ENCODE measurements at regions not wholly inside any gene's neighbourhood (a gene's known extent, or its start where the extent isn't known, plus 50 kb on each side); places are given as distances from the start of the nearest gene placed in this dataset.
"Not testable (repeated sequence)": the region's sequence is repeated elsewhere in the genome, so short reads cannot be mapped to it uniquely, and the experiment has no call there.

DNA sequence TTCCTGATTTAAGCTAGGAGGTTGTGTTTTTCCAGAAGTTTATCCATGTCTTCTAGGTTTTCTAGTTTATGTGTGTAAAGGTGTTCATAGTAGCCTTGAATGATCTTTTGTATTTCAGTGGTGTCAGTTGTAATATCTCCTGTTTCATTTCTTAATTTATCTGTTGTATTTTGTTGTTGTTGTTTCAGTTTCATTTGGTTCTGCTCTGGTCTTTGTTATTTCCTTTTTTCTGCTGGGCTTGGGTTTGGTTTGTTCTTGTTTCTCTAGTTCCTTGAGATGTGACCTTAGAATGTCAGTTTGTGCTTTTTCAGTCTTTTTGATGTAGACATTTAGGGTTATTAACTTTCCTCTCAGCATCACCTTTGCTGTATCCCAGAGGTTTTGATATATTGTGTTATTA, 62.8 kb downstream of the SCP2D1 start:
- DNase-seq: not testable (repeated sequence)

DNA sequence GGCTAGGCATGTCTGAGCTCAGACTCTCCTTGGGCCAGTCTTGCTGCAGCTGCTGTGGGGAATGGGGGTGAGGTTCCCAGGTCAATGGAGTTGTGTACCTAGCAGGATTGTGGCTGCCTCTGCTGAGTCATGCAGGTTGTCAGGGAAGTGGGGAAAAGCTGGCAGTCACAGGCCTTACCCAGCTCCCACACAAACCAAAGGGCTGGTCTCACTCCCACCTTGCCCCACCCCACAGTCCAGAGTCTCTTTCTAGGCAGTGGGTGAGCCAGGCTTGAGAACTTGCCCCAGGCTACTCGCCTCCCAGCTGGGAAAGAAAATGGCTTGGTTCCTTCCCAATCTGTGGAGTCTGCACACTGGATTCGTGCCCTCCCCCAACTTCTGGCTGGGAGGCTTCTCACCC, 65.7 kb downstream of the SCP2D1 start:
- no peak for DNase-seq

DNA sequence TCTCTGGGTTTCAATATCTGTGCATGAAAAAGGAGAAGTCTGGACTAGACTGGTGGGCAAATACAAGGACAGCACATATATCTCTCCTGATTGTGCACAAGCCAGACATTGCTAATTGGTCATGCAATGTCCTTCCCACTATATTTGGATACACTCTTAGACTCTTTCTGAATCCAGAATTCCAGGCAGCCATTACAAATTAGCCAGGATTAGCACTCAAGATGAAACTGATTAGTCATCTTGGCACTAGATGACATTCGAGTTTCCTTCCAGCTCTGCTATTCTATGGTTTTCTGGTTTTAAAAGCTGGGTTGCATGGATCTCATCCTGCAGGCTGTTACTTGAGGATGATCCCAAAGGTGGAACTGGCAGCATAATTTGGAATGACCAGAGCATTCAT, 73.2 kb downstream of the SCP2D1 start:
- DNase-seq: no peak

DNA sequence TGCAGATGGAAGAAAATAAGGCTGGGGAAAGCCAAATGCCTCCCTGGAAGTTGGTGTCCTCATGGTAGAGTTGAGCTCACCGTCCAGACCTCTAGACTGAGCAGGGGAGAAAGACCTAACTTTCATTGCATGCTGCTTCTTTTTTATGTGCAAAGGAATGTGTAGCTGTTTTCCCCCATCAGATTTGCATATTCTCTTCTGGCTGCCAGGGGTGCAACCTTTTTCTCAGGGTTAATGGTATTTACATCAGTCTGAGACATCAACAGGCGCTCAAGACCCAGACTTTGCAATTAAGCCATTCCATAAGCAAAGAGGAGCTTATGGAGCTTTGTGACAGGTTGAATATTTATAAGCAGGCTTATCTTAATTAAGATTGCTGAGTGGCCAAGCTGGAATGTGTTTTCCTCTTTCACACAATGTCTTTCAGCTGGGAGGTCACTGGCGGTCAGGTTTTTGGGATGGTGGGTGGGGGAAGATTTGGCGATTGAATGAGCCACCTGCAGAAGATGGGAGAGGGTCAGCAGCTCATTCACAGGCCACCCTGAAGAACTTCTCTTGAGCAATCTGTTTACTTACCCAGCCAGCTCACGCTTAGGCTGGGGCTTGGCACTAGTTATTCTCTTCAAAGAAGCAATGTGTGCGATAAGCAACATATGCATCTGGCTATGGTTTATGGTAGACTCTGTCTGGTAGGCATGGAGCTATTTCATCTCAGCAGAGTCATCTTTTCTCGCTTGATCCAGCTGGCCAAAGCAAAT, 88.6 kb downstream of the SCP2D1 start:
- no peak for DNase-seq

DNA sequence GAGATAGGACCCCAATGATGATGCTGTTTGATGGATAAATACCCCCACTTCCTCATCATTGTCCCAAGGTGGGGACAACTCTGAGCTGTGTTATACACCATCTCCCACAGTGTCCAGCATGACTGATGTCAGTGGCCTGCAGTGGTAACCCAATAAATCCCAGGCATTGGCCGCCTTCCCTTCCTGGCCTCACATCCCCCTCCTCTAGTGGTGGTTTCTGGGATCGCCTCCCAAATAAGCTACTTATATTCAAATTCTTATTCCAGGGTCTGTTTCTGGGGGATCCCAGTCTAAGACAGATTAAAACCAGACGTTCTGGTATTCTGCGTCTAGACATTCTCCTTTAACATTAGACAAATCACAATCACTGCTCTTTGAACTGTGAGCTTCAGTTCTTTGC, 90.6 kb downstream of the SCP2D1 start:
- no peak for DNase-seq

DNA sequence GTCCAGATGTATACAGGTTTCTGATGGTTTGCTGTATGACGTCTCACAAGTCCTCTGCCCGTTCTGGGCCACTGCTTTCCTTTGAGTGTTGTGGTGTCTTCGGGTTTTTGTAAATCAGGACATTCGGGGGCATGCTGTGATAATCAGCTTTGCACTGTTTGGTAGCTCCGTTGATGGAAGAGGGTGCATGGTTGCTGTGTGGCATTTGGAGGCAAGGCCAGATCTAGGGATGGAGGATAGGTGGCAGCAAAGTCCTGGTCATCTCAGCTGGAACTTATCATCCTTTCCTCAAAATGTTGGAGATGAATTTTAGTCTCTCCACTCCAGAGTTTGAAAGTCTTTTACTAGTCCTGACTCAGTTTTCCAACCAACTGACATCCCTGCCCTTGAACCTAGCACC, 91.0 kb downstream of the SCP2D1 start:
- no peak for DNase-seq

DNA sequence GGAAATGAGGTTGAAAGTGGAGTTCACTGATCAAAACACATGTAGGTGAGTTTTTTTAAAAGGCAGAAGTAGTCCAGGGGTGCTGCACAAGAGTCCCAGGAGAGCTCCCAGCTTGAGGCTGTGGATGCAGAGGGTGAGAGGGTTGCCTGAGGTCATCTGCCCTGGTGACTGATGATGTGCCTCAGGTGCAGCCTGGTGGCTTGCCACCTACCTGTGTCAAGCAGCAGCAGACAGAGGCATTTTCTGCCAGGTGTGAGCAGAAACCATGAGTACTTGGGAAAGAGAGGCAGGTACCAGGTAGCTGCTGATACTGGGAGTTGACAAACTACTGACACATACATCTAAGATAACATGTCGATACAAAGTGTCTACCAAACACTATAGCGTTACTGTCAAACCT, 92.5 kb downstream of the SCP2D1 start:
- no peak for DNase-seq

DNA sequence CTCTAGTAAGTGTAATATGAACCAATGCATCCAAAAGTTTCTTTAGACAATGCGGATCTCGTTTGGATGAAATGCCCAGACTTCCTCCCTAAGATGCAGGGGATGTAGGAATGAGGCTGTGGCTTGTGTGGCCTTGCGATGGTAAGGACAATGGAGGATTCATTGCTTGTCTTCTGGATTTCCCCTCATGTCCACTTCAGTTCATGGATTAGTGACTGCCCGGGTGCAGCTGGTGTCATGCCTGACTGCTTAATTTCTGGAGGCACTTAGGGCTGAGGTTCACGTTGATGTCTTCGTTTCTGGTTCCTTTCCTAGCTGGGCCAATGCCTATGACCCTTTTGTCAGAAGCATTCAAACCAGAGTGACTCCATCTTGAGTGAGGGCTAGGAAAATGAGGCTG, 93.8 kb downstream of the SCP2D1 start:
- DNase-seq: no peak

DNA sequence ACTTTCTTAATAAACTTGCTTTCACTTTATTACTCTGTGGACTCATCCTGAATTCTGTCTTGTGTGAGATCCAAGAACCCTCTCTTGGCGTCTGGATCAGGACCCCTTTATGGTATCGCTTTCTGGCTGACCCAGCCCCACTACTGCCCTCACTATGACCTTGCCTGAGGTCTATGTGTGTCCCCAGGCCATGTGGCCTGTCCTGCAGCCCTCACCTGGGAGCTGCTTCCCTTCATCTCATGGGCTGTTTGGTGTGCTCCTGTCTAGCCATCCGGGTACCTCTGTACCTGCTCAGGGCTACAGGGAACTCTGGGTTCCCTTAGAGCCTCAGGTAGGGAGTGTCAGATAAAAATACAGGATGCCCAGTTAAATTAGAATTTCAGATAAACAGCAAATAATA, 94.5 kb downstream of the SCP2D1 start:
- no peak for DNase-seq

DNA sequence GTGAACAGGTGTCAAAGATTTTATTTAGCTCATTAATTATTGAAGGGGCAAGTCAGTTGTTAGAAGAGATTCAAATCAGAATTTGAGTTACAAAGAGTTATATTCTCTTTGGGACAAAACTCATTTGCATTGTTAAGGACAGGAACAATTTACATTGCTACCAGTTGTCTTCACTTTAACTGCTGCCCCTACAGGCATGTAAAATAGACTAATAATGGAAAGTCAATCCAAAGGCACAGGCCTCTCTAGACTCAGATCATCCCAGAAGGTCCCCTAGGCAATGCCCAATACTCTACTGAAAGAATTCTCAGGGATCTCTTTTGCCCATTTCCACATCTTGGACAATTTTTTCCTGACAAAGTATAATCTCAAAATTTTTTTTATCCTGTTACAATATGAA, 95.7 kb downstream of the SCP2D1 start:
- DNase-seq: no peak

DNA sequence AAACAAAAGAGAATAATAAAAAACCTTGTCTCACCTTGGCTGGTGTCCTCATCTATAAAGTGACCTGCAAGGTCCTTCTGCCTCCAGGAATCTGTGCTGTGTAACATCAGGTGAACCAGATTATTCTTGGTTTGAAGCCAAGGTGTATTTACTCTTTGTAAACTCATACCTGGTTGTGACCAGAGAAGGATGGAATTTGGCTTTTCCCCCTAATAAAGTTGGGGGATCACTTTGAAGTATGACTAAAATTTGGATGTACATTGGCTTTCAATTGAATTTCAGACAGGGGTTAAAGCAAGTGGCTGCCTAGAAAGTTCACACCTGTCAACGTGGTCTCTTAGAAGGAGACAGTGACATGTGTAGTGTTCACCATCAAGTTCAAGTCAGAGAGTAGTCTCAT, 100.1 kb downstream of the SCP2D1 start:
- DNase-seq: no peak

DNA sequence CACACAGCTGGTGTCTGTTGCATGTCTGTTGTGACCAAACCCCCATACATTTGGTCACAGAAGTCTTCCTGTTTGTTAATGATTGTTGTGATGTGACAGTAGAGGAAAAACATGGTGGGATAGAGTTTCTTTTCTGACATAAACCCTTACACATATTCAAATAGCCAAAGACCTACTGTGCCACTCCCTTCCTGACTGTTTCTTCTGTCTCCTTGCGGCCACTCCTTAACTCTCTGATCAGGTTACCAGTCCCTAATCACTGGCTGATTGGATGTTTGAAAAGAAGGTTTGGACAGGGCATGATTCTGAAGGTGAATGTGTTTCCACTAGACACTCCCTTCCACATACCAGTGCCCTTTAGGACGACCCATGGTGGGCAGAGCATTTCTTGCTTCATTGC, 101.2 kb downstream of the SCP2D1 start:
- DNase-seq: no peak

DNA sequence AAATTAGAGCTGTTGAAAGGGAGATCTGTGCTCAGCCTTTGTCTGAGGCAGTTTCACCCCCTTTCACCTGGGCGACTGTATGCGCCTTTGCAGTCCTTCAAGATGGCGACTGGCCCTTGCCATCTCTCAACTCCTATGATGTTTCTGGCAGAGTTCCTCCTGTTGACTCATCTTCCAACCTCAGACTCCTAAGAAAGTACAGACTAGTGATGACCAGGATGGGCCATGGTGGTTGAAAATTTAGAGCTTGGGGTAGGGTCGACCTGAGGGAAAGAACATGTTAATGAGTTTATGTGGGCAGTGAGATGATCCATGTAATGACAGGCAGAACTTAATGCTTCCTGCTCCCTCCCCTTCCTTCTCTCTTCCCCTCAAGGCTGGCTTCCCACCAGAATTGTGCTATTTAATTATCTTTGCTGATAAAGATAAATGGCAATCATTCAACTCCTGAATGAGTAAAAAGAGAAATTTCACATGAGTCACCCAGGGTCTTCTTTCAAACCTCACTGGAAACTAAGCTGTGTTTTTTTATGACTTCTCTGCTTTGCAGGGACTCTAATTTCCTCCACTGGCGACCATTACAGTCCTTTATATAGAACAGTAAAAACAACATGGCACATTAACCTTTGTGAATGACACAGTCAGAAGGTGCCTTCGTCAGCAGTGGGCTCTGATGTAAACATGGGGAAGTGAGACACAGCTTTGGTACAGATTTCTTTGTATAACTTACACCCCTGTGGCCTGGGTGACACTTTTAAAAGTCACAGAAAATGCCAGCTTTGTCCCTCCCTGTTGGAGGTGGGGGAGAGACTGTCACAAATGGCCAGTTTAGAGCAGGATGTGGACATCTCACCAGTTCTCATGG, 103.5 kb downstream of the SCP2D1 start:
- no peak for DNase-seq

DNA sequence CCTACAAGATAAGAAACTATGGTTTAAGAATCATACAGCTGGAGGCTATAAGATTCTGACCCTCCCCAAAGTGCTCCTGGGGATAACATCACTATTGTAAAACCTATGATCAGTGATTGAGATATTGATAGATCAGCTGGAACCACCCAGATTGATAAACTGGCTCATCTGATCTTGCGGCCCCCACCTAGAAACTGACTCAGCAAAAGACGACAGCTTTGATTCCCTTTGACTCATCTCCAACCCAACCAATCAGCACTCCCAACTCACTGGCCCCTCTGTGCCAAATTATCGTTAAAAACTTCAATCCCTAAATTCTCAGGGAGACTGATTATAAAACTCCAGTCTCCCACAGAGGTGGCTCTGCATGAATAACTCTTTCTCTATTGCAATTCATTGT, 106.4 kb downstream of the SCP2D1 start:
- no peak for DNase-seq

DNA sequence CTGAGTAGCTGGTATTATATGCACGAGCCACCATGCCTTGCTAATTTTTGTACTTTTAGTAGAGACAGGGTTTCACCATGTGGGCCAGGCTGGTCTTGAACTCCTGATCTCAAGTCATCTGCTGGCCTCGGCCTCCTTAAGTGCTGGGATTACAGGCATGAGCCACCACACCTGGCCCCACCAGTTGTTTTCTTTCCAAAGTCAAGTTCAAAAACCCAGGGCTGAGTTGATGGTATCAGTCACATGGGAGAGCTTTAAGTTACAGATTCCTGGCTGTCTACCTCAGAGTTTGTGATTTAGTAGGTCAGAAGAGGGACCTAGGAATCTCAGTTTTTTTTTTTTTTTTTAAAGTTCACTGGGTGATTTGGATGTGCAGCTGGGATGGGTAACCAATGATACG, 107.7 kb downstream of the SCP2D1 start:
- no peak for DNase-seq

DNA sequence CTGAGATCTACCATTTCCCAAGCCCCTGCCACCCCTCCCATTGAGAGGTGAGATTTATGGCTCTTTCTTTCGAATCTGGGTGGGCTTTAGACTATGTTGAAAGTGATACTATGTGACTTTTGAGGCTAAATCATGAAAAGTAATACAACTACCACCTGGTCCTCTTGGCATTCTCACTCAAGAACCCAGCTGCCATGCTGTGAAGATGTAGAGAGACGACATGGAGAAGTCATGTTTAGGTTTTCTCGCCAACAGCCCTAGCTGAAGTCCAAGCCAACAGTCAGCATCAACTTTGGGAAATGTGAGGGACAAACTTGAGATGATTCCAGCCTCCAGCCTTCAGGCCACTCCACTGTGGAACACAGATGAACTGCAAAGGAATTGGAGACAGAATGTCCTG, 108.7 kb downstream of the SCP2D1 start:
- no peak for DNase-seq

DNA sequence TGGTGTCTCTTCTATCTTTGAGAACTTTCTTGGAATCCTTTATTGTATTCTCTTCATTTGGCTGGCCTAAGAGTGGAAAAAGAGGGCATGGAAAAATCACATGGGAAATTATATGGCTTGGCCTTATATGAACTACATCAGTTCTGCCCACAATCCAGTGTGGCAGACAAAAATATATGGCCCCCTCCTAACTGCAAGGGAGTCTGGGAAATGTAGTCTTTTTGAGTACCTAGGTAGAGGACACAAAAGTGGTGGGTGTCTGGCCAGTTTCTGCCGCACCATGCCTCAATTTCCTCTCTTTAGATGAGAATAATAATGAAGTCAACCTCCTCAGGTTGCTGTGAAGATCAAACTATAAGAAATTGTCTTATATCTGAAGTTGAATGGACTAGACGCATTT, 109.3 kb downstream of the SCP2D1 start:
- no peak for DNase-seq

DNA sequence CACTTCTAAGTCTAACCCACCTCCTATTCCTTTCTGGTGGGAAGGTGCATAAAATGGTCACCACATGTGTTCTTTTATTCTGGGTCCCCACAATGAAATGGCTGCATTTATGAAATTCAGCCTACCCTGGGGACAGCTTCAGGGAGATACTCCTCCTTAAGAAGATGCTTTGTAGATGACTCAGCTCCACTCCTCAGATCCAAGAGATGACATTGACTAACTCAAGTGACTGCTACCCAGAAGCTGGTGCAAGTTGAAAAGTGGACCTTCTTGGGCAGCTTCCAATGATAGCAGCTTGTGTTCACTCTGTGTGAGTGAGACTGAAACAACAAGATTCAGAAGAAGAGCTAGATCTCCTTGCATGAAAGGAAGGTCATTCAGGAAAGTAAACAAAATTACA, 113.4 kb downstream of the SCP2D1 start:
- no peak for DNase-seq

DNA sequence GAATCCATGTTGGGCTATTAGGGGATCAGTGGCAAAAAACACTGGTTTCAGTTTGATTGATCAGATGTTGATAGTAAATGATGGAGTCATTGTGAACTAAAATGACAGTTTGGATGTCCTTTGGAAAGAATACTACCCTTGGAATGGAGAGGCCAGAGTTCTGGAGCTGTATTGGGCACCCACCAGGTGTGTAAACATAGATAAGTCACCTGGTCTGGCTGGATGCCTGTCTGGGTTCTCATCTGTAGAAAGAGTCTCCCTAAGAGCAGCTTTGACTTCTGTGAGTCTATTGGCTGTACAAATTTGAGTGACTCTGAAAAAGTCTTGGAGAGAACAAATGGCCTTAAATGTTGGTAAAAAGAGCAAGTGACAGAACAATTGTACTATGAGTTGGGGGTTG, 115.0 kb downstream of the SCP2D1 start:
- DNase-seq: no peak

DNA sequence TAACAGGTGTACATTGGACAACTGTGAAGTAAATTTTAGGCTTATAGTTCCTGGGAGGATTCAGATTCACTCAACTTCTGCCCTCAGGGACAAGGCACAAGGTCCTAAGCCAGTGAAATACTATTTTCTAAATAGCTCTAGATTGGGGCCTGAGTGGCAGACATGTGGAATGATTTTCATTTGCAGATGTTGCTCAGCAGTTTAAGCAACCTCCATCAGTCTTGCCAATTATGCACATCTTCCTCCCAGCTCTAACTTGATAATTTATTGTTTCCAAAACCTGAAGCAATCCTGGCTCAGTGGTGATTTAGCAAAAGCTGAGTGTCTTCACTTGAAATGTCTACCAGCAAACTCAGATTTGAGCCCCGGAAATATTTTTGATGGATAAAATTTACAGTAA, 116.2 kb downstream of the SCP2D1 start:
- DNase-seq: no peak

DNA sequence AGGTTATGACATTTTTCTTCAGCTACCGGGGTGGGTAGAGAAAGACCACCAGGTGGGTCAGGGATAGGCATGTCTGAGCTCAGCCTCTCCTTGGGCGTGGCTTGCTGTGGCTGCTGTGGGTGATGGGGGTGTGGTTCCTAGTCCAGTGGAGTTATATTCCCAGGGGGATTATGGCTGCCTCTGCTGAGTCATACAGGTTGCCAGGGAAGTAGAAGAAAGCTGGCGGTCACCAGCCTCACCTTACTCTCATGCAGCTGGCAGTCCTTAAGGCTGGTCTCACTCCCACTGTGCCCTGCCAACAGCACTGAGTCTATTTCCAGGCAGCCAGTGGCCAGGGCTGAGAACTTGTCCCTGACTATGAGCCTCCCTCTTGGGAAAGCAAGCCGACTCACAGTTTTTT, 130.0 kb downstream of the SCP2D1 start:
- no peak for DNase-seq

DNA sequence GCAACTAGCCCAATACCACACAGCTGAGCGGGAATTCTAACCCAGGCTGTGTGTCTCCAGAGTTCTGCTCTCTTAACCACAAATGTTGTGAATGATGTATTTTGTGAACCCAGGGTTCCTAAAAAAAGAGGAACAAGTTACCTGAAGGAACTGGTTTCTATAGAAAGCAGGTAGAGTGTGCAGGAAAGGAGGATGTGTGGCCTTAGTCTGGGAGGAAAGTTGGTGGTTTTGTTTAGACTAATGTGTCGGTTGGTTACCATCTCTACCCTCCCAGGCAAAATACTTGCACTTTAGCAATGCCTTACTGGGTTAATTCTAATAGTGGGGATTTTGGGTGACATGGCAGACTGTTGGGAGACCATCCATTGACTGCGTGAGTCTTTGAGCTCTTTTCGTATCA, 143.3 kb downstream of the SCP2D1 start:
- no peak for DNase-seq

DNA sequence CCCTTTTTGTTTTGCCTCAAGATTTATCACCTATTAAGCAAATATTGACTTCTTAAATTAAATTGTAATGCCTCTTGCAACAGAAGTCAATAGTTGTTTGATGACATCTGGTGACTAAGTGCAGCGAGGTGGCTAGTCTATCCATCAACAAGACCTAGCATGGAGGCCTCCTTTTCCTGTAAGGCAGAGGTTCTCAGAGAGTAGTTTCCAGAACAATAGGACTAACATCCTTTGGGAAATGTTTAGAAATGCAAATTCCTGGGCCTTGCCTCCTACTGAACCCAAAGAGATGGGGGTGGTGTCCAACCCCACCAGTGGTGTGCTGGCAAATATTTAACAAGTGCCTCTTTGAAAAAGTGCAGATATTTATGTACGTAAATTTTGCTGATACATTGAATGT, 143.7 kb downstream of the SCP2D1 start:
- no peak for DNase-seq

DNA sequence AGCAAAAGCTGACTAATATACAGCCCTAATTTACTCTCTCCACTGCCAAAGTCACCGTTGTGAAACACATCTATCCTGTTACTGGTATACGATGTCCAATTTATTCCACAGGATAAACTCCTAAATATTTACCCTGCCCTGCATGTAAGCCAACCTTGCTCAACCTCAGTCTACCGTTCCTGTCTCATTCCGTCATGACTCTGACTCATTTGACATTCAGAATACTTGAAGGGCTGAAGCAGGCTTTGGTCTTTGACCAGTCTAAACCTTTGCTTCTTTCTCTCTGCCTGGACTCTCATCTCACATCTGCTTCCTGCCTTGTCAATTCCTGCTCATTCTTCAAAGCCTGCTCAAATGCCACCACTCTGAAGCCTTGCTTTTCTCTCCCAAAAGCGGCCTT, 157.5 kb downstream of the SCP2D1 start:
- no peak for DNase-seq

DNA sequence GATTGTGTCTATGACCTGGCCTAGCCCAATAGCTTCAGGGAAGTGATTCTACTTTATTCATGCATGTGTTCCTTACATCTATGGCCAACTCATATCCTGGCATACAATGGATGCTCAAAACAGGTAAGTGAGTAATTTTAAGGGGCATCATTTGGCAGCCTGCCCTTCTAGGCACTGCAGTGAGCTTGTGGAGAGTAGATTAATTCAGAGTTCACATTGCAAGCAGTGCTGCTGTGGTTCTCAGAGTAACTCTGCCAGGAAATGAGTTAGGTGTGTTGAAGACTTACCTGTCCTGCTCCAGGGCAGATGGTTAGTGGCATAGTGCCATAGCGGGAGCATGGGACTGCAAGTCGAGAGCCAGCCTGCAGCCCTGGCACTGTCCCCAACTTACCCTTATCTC, 158.0 kb downstream of the SCP2D1 start:
- DNase-seq: no peak
